ENCODE measurements at regions not wholly inside any gene's neighbourhood (a gene's known extent, or its start where the extent isn't known, plus 50 kb on each side); places are given as distances from the start of the nearest gene placed in this dataset.
"Not testable (repeated sequence)": the region's sequence is repeated elsewhere in the genome, so short reads cannot be mapped to it uniquely, and the experiment has no call there.

DNA sequence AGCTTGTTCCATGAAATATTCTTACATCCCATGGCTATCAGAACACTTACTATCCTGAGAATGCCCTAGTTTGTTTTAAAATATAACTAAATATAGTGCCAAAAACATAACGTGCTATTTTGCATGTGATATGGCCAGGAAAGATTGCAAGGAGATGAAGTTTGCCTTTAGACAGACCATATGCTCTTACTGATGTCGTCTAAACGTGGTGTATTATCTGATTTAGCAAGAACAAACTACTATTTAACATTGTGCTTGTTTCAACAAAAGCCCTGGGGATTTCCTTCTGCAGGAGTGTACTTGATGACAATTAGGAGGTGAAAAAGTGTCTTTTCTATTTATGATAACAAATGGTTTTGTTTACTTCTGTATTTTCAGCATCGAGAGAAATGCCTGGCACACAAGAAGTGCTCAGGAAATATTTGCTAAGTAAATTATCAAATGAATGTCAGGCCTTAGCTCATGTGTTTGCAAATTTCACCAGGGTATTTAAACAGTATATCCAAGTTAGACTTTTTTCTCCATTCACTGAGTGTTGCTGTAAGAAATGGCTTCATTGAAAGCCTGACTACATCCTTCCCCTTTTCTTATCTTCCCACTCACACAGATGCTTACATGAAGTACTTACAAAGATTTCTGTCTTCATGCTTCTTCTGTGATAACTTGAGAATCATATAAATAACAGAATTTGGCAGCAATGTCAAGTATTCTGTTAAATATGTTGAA, 1033.6 kb downstream of the CDH8 start:
- DNase-seq (ENCODE audit: low read depth): no peak

GRCh38 chr16:60991886-60992285, 1044.4 kb downstream of the CDH8 start:
- DNase-seq (ENCODE audit: low read depth): no peak

DNA sequence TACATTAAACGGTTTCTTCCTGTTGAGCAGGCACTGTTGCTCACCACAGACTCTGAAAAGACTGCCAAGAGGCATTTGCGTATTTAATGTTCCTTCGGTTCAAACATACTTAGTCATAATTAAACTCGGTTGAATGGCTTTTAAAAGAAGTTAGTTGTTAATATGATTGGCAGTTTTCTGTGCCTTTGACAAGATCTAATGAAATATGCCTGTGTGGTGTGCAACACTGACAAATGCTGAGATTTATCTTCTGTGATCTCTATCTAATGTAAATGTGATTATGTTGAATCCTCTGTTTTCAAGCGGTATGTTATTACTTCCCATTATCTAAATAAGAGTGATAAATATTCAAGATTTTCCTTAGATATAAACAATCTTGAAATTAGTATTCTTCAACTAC, 1046.6 kb downstream of the CDH8 start:
- DNase-seq (ENCODE audit: low read depth): no peak

DNA sequence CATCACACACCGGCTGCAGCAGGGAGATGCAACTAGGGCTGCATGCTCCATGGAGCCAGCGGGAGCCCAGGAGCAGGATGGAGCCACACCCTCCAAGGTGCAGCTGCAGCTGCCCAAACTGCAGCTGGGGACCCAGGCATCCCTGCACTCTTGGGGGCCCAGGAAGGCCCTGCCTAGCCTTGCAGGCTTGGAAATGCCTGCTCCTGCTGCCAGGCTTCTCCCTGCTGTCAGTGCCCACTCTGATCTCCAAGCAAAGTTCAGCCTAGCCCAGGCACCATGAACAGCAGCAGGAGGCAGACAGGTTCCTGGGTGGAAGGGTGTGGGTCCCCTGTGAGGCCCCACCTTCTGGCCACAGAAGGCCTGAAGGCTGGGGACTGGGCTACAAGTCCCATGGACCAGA, 1057.1 kb downstream of the CDH8 start:
- no peak for DNase-seq (ENCODE audit: low read depth)

- no peak for DNase-seq (ENCODE audit: low read depth)
These were observed 1086.4 kb downstream of the CDH8 start for GRCh38 chr16:60949800-60950199.

DNA sequence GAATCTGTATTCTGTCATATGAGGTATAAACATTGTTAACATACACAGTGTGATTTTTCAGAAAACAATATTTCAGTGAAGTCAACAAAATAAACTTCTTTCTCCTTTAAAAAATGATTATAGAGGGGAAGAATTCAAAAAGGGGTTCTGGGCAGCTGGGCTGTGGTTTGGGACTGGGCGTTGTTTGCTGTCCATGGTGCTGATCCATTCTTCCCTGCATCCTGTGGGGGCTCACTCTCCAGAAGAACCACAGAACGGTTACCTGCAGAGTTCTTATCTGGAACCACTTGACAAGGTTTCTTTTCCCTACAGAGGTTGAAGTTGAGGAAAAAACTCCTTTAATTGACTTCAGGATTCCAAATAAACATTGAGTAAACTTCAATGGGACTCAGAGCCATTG, 1091.0 kb downstream of the CDH8 start:
- no peak for DNase-seq (ENCODE audit: low read depth)

DNA sequence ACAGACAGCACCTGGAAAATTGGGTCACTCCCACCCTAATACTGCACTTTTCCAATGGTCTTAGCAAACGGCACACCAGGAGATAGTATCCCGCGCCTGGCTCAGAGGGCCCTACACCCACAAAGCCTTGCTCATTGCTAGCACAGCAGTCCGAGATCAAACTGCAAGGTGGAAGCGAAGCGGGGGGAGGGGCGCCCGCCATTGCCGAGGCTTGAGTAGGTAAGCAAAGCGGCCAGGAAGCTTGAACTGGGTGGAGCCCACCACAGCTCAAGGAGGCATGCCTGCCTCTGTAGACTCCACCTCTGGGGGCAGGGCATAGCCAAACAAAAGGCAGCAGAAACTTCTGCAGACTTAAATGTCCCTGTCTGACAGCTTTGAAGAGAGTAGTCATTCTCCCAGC, 1100.0 kb downstream of the CDH8 start:
- not testable (repeated sequence) for DNase-seq (ENCODE audit: low read depth)

GRCh38 chr16:60932600-60932999, 1103.6 kb downstream of the CDH8 start:
- no peak for DNase-seq (ENCODE audit: low read depth)

- no peak for DNase-seq (ENCODE audit: low read depth)
These were observed 1105.9 kb downstream of the CDH8 start for GRCh38 chr16:60930291-60930690.

DNA sequence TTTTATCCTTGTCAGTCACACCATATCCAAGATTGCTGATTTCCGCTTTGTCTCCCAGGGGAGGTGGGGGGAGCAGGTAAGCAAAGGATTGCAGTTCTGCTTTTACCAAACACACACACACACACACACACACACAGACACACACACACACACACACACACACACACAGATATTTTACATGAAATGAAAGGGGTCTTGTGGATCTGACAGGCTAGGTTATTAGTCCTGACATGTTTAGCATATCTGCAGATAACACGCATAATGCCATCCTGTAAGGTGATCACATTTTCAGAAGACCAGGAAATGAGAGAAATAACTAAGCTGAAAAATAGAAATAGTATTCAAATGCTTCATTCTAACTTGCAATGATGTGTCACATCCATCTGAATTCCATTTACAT, 1113.3 kb downstream of the CDH8 start:
- DNase-seq (ENCODE audit: low read depth): no peak

DNA sequence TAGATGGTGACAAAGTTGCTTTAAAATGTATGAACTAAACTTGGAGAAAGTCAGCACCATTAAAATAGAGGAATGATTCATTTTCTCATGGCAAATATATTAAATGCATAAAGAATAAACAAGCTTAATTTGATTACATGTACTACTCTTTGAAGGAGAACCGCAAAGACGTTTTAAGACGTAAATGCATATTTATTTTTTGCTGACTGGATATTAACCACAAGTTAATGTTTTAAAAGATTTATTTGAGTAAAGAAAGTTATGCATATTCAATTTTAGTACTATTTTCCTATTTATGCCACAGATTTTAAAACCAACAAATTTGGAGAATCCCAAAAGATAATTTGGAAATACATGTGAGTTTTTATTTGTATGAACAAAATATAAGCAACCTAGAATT, 1121.9 kb downstream of the CDH8 start:
- no peak for DNase-seq (ENCODE audit: low read depth)

- no peak for DNase-seq (ENCODE audit: low read depth)
These were observed 1128.6 kb downstream of the CDH8 start for GRCh38 chr16:60907645-60908044.

- no peak for DNase-seq (ENCODE audit: low read depth)
These were observed 1130.4 kb downstream of the CDH8 start for GRCh38 chr16:60905811-60906210.

DNA sequence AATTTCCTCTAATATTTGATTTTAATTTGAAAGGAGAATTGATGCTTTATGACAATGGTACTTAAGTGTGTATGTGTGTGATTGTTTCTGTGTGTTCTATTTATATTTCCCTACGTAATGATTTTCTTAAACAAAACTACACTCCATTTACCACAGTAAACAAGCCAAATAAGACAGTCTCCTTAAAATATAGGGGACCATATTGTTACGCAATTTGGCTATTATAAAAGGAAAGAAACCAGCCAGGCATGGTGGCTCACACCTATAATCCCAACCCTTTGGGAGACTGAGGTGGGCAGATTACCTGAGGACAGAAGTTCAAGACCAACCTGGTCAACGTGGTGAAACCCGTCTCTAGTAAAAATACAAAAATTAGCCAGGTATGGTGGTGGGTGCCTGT, 1134.1 kb downstream of the CDH8 start:
- DNase-seq (ENCODE audit: low read depth): no peak

DNA sequence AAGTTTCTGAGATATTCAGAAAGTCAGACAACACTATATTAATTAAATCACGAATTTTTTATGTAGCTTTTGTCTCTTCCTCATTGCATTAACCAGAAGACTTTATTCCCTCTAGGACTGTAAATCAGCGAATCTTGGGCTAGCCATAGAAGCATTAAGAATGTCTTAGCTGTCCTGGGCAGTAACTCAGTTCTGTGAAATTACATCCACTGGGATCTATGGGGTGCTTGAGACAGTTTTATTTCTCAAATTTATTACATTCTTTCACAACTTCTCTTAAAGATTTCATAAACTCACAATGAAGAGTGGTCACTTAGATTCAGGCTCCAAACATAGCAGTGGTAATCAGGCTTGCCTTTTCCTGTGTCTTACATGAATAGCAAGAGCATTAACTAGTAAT, 1153.4 kb downstream of the CDH8 start:
- DNase-seq (ENCODE audit: low read depth): no peak

DNA sequence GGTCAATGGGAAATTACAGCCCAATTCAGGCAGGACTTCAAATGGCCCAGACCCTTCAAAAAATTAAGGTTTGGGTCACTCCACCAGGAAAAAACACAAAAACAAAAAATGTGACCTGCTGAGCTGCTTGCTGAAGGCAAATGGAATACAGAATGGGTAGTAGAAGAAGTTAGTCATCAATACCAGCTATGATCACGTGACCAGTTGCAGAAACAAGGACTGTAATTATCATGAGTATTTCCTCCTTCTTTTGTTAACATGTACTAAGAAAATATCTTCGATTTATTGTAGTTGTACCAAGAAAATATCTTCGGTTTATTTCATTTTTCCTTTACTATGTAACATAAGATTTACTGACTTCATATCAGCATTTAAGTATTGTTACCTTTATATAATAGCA, 1183.6 kb downstream of the CDH8 start:
- DNase-seq (ENCODE audit: low read depth): no peak

GRCh38 chr16:60821661-60822060, 1214.6 kb downstream of the CDH8 start:
- no peak for DNase-seq (ENCODE audit: low read depth)

GRCh38 chr16:60820361-60820760, 1215.9 kb downstream of the CDH8 start:
- DNase-seq (ENCODE audit: low read depth): no peak

DNA sequence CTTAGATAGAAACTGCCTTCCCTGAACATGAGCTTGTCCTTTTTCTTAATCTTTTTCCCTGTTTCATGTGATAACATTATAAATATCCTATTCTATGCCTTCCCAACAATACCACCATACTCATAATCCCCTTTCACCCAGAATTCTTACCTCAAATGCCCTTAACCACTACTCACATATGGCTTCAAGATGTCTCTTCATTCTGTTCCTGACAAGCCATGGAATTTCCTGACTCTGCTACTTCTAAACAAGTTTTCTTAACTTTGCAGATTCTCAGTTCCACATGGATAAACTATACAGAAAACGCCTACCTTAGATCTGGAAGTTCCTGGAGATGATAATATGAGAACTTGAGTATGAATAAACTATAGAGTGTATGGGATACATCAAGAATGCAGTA, 1217.8 kb downstream of the CDH8 start:
- DNase-seq (ENCODE audit: low read depth): no peak

DNA sequence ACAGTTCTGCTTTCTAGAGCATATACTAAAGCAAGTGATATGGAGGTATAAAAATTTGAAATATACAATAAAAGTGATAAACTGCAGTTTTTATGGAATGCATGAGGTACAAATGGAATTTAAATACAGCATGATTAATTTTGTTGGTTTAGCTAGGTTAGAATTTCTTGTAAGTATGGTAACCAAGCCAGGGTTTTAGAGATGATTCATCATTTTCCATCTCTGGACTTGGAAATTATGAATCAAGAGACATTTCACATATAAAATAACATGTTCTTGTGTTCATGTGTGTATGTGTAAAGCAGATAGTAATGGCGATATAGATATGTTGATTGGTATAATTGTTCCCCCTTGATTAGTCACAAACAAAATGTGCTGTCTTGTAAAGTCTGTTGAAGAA, 1219.8 kb downstream of the CDH8 start:
- no peak for DNase-seq (ENCODE audit: low read depth)

- no peak for DNase-seq (ENCODE audit: low read depth)
These were observed 1220.4 kb downstream of the CDH8 start for GRCh38 chr16:60815865-60816264.

GRCh38 chr16:60815033-60815432, 1221.2 kb downstream of the CDH8 start:
- no peak for DNase-seq (ENCODE audit: low read depth)

DNA sequence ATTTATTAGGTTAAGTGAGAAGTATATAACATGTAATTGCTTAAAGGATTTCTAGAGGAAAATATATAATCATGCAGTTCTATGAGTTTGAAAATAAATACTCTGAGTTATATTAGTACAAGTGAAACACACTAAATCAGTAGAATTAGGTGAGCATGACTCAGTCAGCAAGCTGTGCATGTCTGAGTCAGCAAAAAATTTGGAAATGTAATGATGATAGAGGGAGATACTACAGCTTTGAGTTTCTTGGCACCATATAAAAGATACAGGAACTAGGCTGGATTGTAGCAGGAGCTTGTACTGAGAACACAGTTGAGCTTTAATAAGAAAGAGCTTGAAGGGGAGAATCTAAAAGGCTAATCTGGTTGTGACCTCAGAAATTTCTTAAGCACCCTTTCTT, 1224.6 kb downstream of the CDH8 start:
- no peak for DNase-seq (ENCODE audit: low read depth)

GRCh38 chr16:60811051-60811608, 1225.1 kb downstream of the CDH8 start:
- DNase-seq (ENCODE audit: low read depth): no peak
